SK-N-SH (cell line): ENCODE measurements at regions not wholly inside any gene's neighbourhood (a gene's known extent, or its start where the extent isn't known, plus 50 kb on each side); places are given as distances from the start of the nearest gene placed in this dataset.

ENCODE experiments used
- CHD2 ChIP-seq: fragments of 150-350 bp; IDR thresholded peaks from 2 replicates; pipeline ENCODE4 v1.6.1; 2018; ENCODE audit warnings: low read length; ENCODE audit not compliant: partially characterized antibody
- CTCF ChIP-seq: fragments of 200-600 bp; sonication (generic); IDR thresholded peaks from 2 replicates; pipeline ENCODE4 v1.6.1; 2017; ENCODE audit warnings: antibody characterized with exemption, mild to moderate bottlenecking, moderate library complexity
- EP300 ChIP-seq, 2 experiments: IDR thresholded peaks; 2 replicates each; pipeline versions ENCODE4 v1.4.0 to v1.6.1; 2012; ENCODE audit warnings: borderline replicate concordance in 1 of 2, low read depth in 1 of 2, low read length in 1 of 2
- EZH2phosphoT487 ChIP-seq: fragments of 200-600 bp; sonication (generic); IDR thresholded peaks from 2 replicates; pipeline ENCODE4 v1.6.1; 2017; ENCODE audit warnings: low read depth, mixed run types, mild to moderate bottlenecking, antibody characterized with exemption, moderate library complexity, borderline replicate concordance
- GABPA ChIP-seq: IDR thresholded peaks from 2 replicates; pipeline ENCODE4 v1.4.0; 2012; ENCODE audit warnings: low read depth, mild to moderate bottlenecking
- IRF3 ChIP-seq: fragments of 150-350 bp; IDR thresholded peaks from 2 replicates; pipeline ENCODE4 v1.6.1; 2016; ENCODE audit warnings: mild to moderate bottlenecking, low read depth, low read length
- JUND ChIP-seq: IDR thresholded peaks from 2 replicates; pipeline ENCODE4 v1.4.0; 2012
- PBX3 ChIP-seq: IDR thresholded peaks from 2 replicates; pipeline ENCODE4; 2012
- POLR2AphosphoS5 ChIP-seq: IDR thresholded peaks from 2 replicates; pipeline ENCODE4 v1.6.1; 2012; ENCODE audit warnings: low read depth, low read length
- RAD21 ChIP-seq: IDR thresholded peaks from 2 replicates; pipeline ENCODE4 v1.6.1; 2012; ENCODE audit warnings: mild to moderate bottlenecking, low read length
- SIN3A ChIP-seq: IDR thresholded peaks from 2 replicates; pipeline ENCODE4 v1.6.1; 2012; ENCODE audit warnings: low read depth, mild to moderate bottlenecking, low read length, moderate library complexity, borderline replicate concordance
- TAF1 ChIP-seq: IDR thresholded peaks from 2 replicates; pipeline ENCODE4 v1.6.1; 2012; ENCODE audit warnings: low read depth, mild to moderate bottlenecking, low read length, moderate library complexity, borderline replicate concordance
- TF ChIP-seq, protein P1 (sequence below): IDR thresholded peaks from 2 replicates; pipeline ENCODE4 v1.4.0; 2012; ENCODE audit warnings: low read depth, borderline replicate concordance

GRCh38 chr21:28090546-28090945 is 902.1 kb downstream of the LTN1 start:
- no peak for TF ChIP-seq CTCF
- TF ChIP-seq TAF1 = no peak
- TF ChIP-seq POLR2AphosphoS5 = no peak
- no peak for TF ChIP-seq RAD21
- no peak for TF ChIP-seq JUND
- TF ChIP-seq EP300 (IDR thresholded peaks at IDR 0.05; ENCODE audit: borderline replicate concordance in 1 of 2, low read depth in 1 of 2, low read length in 1 of 2) = no peak
- TF ChIP-seq SIN3A = no peak
- TF ChIP-seq EZH2phosphoT487 = no peak
- no peak for TF ChIP-seq GABPA
- TF ChIP-seq, protein P1, sequence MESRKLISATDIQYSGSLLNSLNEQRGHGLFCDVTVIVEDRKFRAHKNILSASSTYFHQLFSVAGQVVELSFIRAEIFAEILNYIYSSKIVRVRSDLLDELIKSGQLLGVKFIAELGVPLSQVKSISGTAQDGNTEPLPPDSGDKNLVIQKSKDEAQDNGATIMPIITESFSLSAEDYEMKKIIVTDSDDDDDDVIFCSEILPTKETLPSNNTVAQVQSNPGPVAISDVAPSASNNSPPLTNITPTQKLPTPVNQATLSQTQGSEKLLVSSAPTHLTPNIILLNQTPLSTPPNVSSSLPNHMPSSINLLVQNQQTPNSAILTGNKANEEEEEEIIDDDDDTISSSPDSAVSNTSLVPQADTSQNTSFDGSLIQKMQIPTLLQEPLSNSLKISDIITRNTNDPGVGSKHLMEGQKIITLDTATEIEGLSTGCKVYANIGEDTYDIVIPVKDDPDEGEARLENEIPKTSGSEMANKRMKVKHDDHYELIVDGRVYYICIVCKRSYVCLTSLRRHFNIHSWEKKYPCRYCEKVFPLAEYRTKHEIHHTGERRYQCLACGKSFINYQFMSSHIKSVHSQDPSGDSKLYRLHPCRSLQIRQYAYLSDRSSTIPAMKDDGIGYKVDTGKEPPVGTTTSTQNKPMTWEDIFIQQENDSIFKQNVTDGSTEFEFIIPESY = no peak
- TF ChIP-seq CHD2 = no peak
- TF ChIP-seq IRF3 = no peak
- no peak for TF ChIP-seq PBX3
